Activated CD4-positive, alpha-beta memory T cell treated with anti-CD3 and anti-CD28 coated beads for 36 hours (primary cell): ENCODE measurements at regions not wholly inside any gene's neighbourhood (a gene's known extent, or its start where the extent isn't known, plus 50 kb on each side); places are given as distances from the start of the nearest gene placed in this dataset.

Source experiments
- CTCF ChIA-PET: fragments of 350-600 bp; sonication (Branson Sonifier 250); formaldehyde crosslinking; loops from one replicate; lab custom pipeline; 2021; ENCODE audit warnings: antibody characterized with exemption, inconsistent platforms; lab: Charles Lee
- POLR2A ChIA-PET: fragments of 350-600 bp; sonication (Branson Sonifier 250); formaldehyde crosslinking; loops from one replicate; lab custom pipeline; 2021; ENCODE audit warnings: antibody characterized with exemption; lab: Charles Lee
- DNase-seq: peaks from one replicate; pipeline ENCODE4 v3.0.0-alpha.2; 2020
- H3K27ac Mint-ChIP-seq: one replicate; pipeline ENCODE4 v1.8.0; 2021; ENCODE audit warnings: mixed read lengths
- H3K27me3 Mint-ChIP-seq: one replicate; pipeline ENCODE4 v1.8.0; 2021; ENCODE audit warnings: mixed read lengths
- H3K36me3 Mint-ChIP-seq: one replicate; pipeline ENCODE4 v1.8.0; 2021; ENCODE audit warnings: mixed read lengths
- H3K4me1 Mint-ChIP-seq: one replicate; pipeline ENCODE4 v1.8.0; 2021; ENCODE audit warnings: low read depth, mixed read lengths
- H3K4me3 Mint-ChIP-seq: one replicate; pipeline ENCODE4 v1.8.0; 2021; ENCODE audit warnings: mild to moderate bottlenecking, mixed read lengths
- H3K9me3 Mint-ChIP-seq: one replicate; pipeline ENCODE4 v1.8.0; 2021; ENCODE audit warnings: mixed read lengths
- intact Hi-C: fragments of 100-400 bp; cut with micrococcal nuclease; formaldehyde crosslinking; loops from one replicate; pipeline ENCODE4 v1.15.1; 2023

DNA sequence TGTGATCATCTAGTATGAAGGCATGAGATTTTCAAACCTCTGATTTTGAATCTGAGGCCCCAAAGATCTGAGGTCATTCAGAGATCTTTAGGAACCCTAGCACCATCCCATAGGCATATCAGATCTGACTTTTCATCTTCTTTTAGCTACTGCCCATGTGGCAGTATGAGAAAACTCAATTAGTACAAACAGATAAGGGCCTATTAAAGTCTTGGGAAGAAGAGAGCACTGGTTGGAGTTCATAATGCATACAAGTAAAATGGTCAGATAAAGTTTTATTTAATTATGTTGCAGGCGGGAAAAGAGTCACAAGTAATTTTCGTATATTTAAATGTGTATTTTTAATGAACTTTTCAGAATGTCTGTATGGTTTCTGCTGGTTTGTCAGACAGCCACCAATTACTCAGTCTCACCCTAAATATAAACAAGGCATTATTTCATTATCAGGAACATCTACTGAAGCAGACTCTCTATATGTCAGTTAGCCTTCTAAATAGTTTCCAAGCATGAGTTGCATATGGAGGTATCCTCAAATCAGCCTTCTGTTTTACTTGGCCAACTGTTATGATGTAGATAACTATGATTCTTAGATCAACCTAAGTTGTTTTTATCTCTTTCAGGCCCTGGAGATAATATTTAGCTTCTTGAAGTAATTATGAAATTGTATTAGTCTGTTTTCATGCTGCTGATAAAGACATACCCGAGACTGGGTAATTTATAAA is 340.3 kb upstream of the TBC1D5 start:
- Mint-ChIP-seq H3K4me3 (no peak overlapping the region), H3K4me1 (no peaks in the 10 kb centered on the region), H3K36me3 (no peaks in the 10 kb centered on the region), H3K27ac (no peak overlapping the region), H3K9me3 (no peaks in the 10 kb centered on the region), H3K27me3 (peaks cover 12% of the 10 kb centered on the region)
- ChIA-PET POLR2A (no interaction called here), CTCF (no interaction called here)
- intact Hi-C loops = no loop called here
- no peak for DNase-seq

- Mint-ChIP-seq H3K27me3 (peaks cover 11% of the 10 kb centered on the region), H3K4me3 (no peak overlapping the region), H3K4me1 (no peaks in the 10 kb centered on the region), H3K27ac (no peak overlapping the region), H3K9me3 (no peaks in the 10 kb centered on the region), H3K36me3 (no peaks in the 10 kb centered on the region)
- intact Hi-C loops = no loop called here
- no peak for DNase-seq
- ChIA-PET POLR2A (no interaction called here), CTCF (no interaction called here)
These were observed 337.8 kb upstream of the TBC1D5 start for GRCh38 chr3:18080198-18080689.

DNA sequence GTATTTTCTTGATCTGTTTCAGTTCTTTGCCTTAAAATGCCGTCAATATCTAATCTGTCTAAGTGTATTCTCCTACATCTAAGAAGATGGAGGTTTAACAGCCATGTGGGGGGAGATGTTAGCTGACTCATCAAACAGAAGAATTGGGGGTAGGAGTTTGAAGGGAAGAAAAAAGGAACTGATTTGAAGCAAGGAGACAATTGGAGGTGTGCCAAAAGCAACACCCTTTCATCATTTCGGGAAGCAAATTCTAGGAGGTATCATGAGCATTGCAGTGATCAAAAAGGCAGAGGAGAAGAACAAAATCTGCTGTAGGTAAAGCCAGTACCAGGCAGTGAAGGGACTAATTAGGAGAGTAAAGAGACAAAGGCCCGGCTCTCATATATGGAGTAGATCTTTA is 337.3 kb upstream of the TBC1D5 start:
- no peak for DNase-seq
- no peak overlapping the region for H3K27ac Mint-ChIP-seq
- no peaks in the 10 kb centered on the region for H3K9me3 Mint-ChIP-seq
- no peak overlapping the region for H3K4me3 Mint-ChIP-seq
- H3K27me3 Mint-ChIP-seq = peaks cover 8% of the 10 kb centered on the region
- intact Hi-C loops = no loop called here
- POLR2A ChIA-PET = no interaction called here
- H3K36me3 Mint-ChIP-seq = no peaks in the 10 kb centered on the region
- CTCF ChIA-PET = no interaction called here
- H3K4me1 Mint-ChIP-seq = no peaks in the 10 kb centered on the region

- ChIA-PET POLR2A (no interaction called here), CTCF (no interaction called here)
- no peak overlapping the region for H3K27ac Mint-ChIP-seq
- H3K27me3 Mint-ChIP-seq = peaks cover 8% of the 10 kb centered on the region
- no peak for DNase-seq
- no peaks in the 10 kb centered on the region for H3K9me3 Mint-ChIP-seq
- H3K4me1 Mint-ChIP-seq = no peaks in the 10 kb centered on the region
- intact Hi-C loops = no loop called here
- no peak overlapping the region for H3K4me3 Mint-ChIP-seq
- H3K36me3 Mint-ChIP-seq = no peaks in the 10 kb centered on the region
These were observed 336.6 kb upstream of the TBC1D5 start for GRCh38 chr3:18079062-18079461.

- no peak for DNase-seq
- H3K27ac Mint-ChIP-seq = no peak overlapping the region
- intact Hi-C loops = no loop called here
- peaks cover 7% of the 10 kb centered on the region for H3K27me3 Mint-ChIP-seq
- no peaks in the 10 kb centered on the region for H3K9me3 Mint-ChIP-seq
- ChIA-PET POLR2A (no interaction called here), CTCF (no interaction called here)
- H3K4me1 Mint-ChIP-seq = no peaks in the 10 kb centered on the region
- no peaks in the 10 kb centered on the region for H3K36me3 Mint-ChIP-seq
- H3K4me3 Mint-ChIP-seq = no peak overlapping the region
These were observed 334.9 kb upstream of the TBC1D5 start for GRCh38 chr3:18077128-18077840.

DNA sequence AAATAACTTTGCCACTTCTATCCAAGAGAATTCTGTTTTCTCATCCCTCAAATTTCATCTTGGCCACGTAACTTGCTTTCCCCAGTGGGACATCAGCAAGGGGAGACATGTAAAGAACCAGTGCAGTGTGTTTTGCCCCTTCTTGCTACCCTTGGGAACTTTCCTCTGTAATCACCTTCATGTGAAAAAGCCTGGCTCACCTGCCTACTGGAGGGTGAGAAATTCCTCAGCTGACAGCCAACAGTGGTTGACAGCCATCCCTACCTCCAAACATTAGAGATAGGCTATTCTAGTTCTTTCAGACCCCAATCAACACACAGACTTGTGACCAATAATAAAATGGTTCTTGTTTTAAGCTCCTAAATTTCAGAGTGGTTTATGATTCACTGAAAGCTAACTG is 333.9 kb upstream of the TBC1D5 start:
- Mint-ChIP-seq H3K27ac (no peak overlapping the region), H3K4me3 (no peak overlapping the region), H3K4me1 (no peaks in the 10 kb centered on the region), H3K9me3 (no peaks in the 10 kb centered on the region), H3K36me3 (no peaks in the 10 kb centered on the region), H3K27me3 (peaks cover 7% of the 10 kb centered on the region)
- CTCF ChIA-PET = no interaction called here
- POLR2A ChIA-PET = no interaction called here
- intact Hi-C loops = no loop called here
- DNase-seq = no peak

DNA sequence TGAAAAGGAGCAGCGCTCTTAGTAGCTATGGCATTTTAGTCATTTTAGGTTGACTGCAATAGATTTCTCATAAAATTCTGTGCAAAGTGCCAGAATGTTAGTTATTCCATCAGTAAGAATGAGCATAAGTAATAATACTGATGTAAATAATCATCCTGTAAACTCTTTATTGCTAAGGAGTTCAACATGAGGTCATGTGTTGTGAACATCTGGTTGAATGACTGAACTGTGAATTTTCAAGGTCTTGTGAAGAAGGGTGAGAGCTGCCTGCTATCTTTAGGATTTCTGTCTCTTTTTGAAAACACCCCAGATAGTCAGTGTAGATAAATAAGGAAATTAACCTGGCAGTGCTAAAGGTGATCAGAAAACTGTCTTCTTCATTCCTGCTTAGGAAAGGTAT is 333.4 kb upstream of the TBC1D5 start:
- no peak for DNase-seq
- POLR2A ChIA-PET = no interaction called here
- Mint-ChIP-seq H3K36me3 (no peaks in the 10 kb centered on the region), H3K27ac (no peak overlapping the region), H3K4me3 (no peak overlapping the region), H3K27me3 (peaks cover 7% of the 10 kb centered on the region), H3K9me3 (no peaks in the 10 kb centered on the region), H3K4me1 (no peaks in the 10 kb centered on the region)
- CTCF ChIA-PET = no interaction called here
- intact Hi-C loops = no loop called here

GRCh38 chr3:18071833-18072232 is 329.4 kb upstream of the TBC1D5 start:
- no peaks in the 10 kb centered on the region for H3K36me3 Mint-ChIP-seq
- intact Hi-C loops = no loop called here
- H3K27me3 Mint-ChIP-seq = no peaks in the 10 kb centered on the region
- POLR2A ChIA-PET = no interaction called here
- H3K4me1 Mint-ChIP-seq = no peaks in the 10 kb centered on the region
- H3K9me3 Mint-ChIP-seq = no peaks in the 10 kb centered on the region
- CTCF ChIA-PET = no interaction called here
- no peak for DNase-seq
- no peak overlapping the region for H3K4me3 Mint-ChIP-seq
- H3K27ac Mint-ChIP-seq = no peak overlapping the region

- no peak overlapping the region for H3K4me3 Mint-ChIP-seq
- DNase-seq = no peak
- H3K36me3 Mint-ChIP-seq = no peaks in the 10 kb centered on the region
- no peaks in the 10 kb centered on the region for H3K4me1 Mint-ChIP-seq
- POLR2A ChIA-PET = no interaction called here
- no peaks in the 10 kb centered on the region for H3K9me3 Mint-ChIP-seq
- intact Hi-C loops = no loop called here
- no peak overlapping the region for H3K27ac Mint-ChIP-seq
- CTCF ChIA-PET = no interaction called here
- H3K27me3 Mint-ChIP-seq = no peaks in the 10 kb centered on the region
These were observed 328.5 kb upstream of the TBC1D5 start for GRCh38 chr3:18070944-18071343.

DNA sequence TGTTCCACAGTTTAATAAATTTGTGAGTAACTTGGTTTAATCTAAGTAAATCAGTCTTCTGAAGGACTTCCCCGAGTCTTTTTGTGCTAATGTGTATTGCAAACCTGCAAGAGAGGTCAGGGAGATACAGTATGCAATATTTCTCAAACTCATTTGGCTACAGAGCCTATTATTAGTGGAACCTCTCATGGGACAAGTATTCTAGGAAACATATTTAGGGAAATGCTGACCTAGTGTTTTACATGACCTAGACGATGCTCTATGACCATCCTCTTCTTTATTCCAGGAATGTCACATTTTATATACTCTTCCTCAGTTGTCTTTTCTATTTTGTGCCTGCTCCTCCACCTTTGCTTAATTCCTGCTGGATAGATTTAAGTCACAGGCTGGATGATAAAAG is 327.8 kb upstream of the TBC1D5 start:
- Mint-ChIP-seq H3K4me3 (no peak overlapping the region), H3K27ac (no peak overlapping the region), H3K36me3 (no peaks in the 10 kb centered on the region), H3K4me1 (no peaks in the 10 kb centered on the region), H3K9me3 (no peaks in the 10 kb centered on the region), H3K27me3 (no peaks in the 10 kb centered on the region)
- DNase-seq = no peak
- CTCF ChIA-PET = no interaction called here
- POLR2A ChIA-PET = no interaction called here
- intact Hi-C loops = no loop called here

DNA sequence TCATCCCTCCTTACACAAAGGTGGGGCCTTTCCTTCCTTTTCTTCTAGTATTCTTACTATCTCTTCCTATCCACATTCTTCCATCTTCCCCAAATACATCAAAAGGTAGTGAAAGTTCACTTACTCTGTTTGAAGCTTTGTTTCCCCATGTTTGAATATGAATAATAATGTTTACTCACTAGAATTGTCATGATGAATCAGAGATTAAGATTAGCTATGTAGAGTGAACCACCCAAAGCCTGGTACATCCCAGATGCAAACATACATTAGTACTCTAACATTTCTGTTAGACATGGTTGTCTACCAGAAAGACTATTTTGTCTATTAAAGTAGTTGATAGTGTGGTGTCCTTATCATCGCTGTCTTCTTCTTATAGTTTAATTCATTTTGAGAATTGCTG is 327.1 kb upstream of the TBC1D5 start:
- CTCF ChIA-PET = no interaction called here
- H3K4me3 Mint-ChIP-seq = no peak overlapping the region
- no peaks in the 10 kb centered on the region for H3K4me1 Mint-ChIP-seq
- H3K36me3 Mint-ChIP-seq = no peaks in the 10 kb centered on the region
- H3K9me3 Mint-ChIP-seq = no peaks in the 10 kb centered on the region
- H3K27ac Mint-ChIP-seq = no peak overlapping the region
- intact Hi-C loops = no loop called here
- POLR2A ChIA-PET = no interaction called here
- DNase-seq = no peak
- H3K27me3 Mint-ChIP-seq = no peaks in the 10 kb centered on the region

GRCh38 chr3:18066899-18067582 is 324.6 kb upstream of the TBC1D5 start:
- intact Hi-C loops = no loop called here
- no peaks in the 10 kb centered on the region for H3K9me3 Mint-ChIP-seq
- ChIA-PET CTCF (no interaction called here), POLR2A (no interaction called here)
- H3K4me1 Mint-ChIP-seq = no peaks in the 10 kb centered on the region
- H3K27ac Mint-ChIP-seq = no peak overlapping the region
- DNase-seq = no peak
- H3K36me3 Mint-ChIP-seq = no peaks in the 10 kb centered on the region
- no peaks in the 10 kb centered on the region for H3K27me3 Mint-ChIP-seq
- H3K4me3 Mint-ChIP-seq = no peak overlapping the region
